ENCODE measurements at regions not wholly inside any gene's neighbourhood (a gene's known extent, or its start where the extent isn't known, plus 50 kb on each side); places are given as distances from the start of the nearest gene placed in this dataset.

- 46 to 56% methylated on average over 7 of the region's 7 CpGs for WGBS, 2 donors
- Histone ChIP-seq H3K36me3 (no peaks in the 10 kb centered on the region), H3K9me3 (peaks cover 0 to 8% (median 0%) of the 10 kb centered on the region in 11 donors)
Measured at GRCh38 chr1:5646486-5647149, 345.6 kb downstream of the NPHP4 start.

GRCh38 chr1:5645929-5646328 is 346.3 kb downstream of the NPHP4 start:
- 64 to 90% methylated on average over 6 of the region's 6 CpGs for whole genome bisulfite sequencing, 2 donors
- DNase-seq (no peak), ATAC-seq (no peak)
- intact Hi-C loops (cut with DNase I) = loop anchor here in 1 of 10 donors (2.0 kb wide), 1 partner anchor 19 kb away; no protein-coding TSS in a partner anchor
- Histone ChIP-seq H3K27me3 (peaks cover 0 to 47% (median 24%) of the 10 kb centered on the region in 7 donors), H3K4me1 (no peaks in the 10 kb centered on the region), H3K4me3 (no peak overlapping the region), H3K9me3 (peaks cover 0 to 8% (median 0%) of the 10 kb centered on the region in 11 donors), H3K27ac (no peak overlapping the region), H3K36me3 (no peaks in the 10 kb centered on the region)
- TF ChIP-seq CTCF (IDR thresholded peaks at IDR 0.05) = no peak

More at GRCh38 chr1:5646486-5647149, 345.6 kb downstream of the NPHP4 start:
- TF ChIP-seq CTCF (IDR thresholded peaks at IDR 0.05) = no peak
- no peaks in the 10 kb centered on the region for H3K4me1 ChIP-seq
- DNase-seq (no peak), ATAC-seq (peak in 1 of 8 donors; percentile 41)
- intact Hi-C loops (cut with DNase I) = no loop called here
- H3K4me3 ChIP-seq = no peak overlapping the region
- H3K27ac ChIP-seq = no peak overlapping the region
- peaks cover 0 to 47% (median 26%) of the 10 kb centered on the region in 7 donors for H3K27me3 ChIP-seq

- Histone ChIP-seq H3K4me1 (no peaks in the 10 kb centered on the region), H3K27me3 (peaks cover 0 to 47% (median 24%) of the 10 kb centered on the region in 7 donors), H3K36me3 (no peaks in the 10 kb centered on the region), H3K9me3 (peaks cover 0 to 8% (median 0%) of the 10 kb centered on the region in 11 donors), H3K27ac (no peak overlapping the region), H3K4me3 (no peak overlapping the region)
- intact Hi-C loops (cut with DNase I) = loop anchor here in 1 of 10 donors (2.0 kb wide), 1 partner anchor 20 kb away; no protein-coding TSS in a partner anchor
- no peak for TF ChIP-seq CTCF (IDR thresholded peaks at IDR 0.05)
- DNase-seq = no peak
- 60 to 79% methylated on average over 5 of the region's 5 CpGs for WGBS, 2 donors
- no peak for ATAC-seq
Measured at GRCh38 chr1:5645135-5645399, 347.2 kb downstream of the NPHP4 start.

- WGBS, 2 donors = 84 to 87% methylated on average over 12 of the region's 12 CpGs
- ATAC-seq (no peak), DNase-seq (no peak)
- Histone ChIP-seq H3K9me3 (peaks cover 0 to 8% (median 0%) of the 10 kb centered on the region in 11 donors), H3K27ac (no peak overlapping the region), H3K36me3 (no peaks in the 10 kb centered on the region), H3K27me3 (peaks cover 0 to 48% (median 23%) of the 10 kb centered on the region in 7 donors), H3K4me1 (no peaks in the 10 kb centered on the region), H3K4me3 (no peak overlapping the region)
- TF ChIP-seq CTCF (IDR thresholded peaks at IDR 0.05) = no peak
- intact Hi-C loops (cut with DNase I) = loop anchor here in 1 of 10 donors (2.0 kb wide), 1 partner anchor 20 kb away; no protein-coding TSS in a partner anchor
Measured at GRCh38 chr1:5644281-5645134, 347.7 kb downstream of the NPHP4 start.

All from heart right ventricle (tissue), 16 donors.